GM18868 (cell line): ENCODE measurements at regions not wholly inside any gene's neighbourhood (a gene's known extent, or its start where the extent isn't known, plus 50 kb on each side); places are given as distances from the start of the nearest gene placed in this dataset.
"Not testable (repeated sequence)": the region's sequence is repeated elsewhere in the genome, so short reads cannot be mapped to it uniquely, and the experiment has no call there.

Source experiments
- ATAC-seq: cut with Tn5 transposase; IDR thresholded peaks from one replicate; pipeline ENCODE4 v1.9.1; 2021; ENCODE audit warnings: mild to moderate bottlenecking, moderate library complexity; ENCODE audit not compliant: unreplicated experiment

- no peak for ATAC-seq
Observed at GRCh38 chrY:7814361-7814760, 902.8 kb upstream of the AMELY start.

- no peak for ATAC-seq
Observed at GRCh38 chrY:7810359-7810758, 898.8 kb upstream of the AMELY start.

- ATAC-seq, result no peak
Observed at GRCh38 chrY:7807516-7807870, 895.9 kb upstream of the AMELY start.

GRCh38 chrY:7806592-7807515, 895.3 kb upstream of the AMELY start:
- no peak for ATAC-seq

GRCh38 chrY:7805624-7806023, 894.1 kb upstream of the AMELY start:
- no peak for ATAC-seq

- ATAC-seq, result no peak
Observed at GRCh38 chrY:7803737-7804136, 892.2 kb upstream of the AMELY start.

- no peak for ATAC-seq
Observed at GRCh38 chrY:7796128-7796527, 884.6 kb upstream of the AMELY start.

GRCh38 chrY:7794441-7794840, 882.9 kb upstream of the AMELY start:
- ATAC-seq, result peak; percentile 91

- ATAC-seq, result peak; percentile 32
Observed at GRCh38 chrY:7793989-7794388, 882.4 kb upstream of the AMELY start.

GRCh38 chrY:7792431-7792830, 880.9 kb upstream of the AMELY start:
- ATAC-seq, result no peak

GRCh38 chrY:7781501-7781900, 869.9 kb upstream of the AMELY start:
- ATAC-seq, result no peak

- not testable (repeated sequence) for ATAC-seq
Observed at GRCh38 chrY:7775436-7775835, 863.9 kb upstream of the AMELY start.

GRCh38 chrY:7771771-7772170, 860.2 kb upstream of the AMELY start:
- no peak for ATAC-seq

- no peak for ATAC-seq
Observed at GRCh38 chrY:7769790-7770375, 858.3 kb upstream of the AMELY start.

GRCh38 chrY:7768901-7769300, 857.3 kb upstream of the AMELY start:
- ATAC-seq, result no peak

- ATAC-seq, result no peak
Observed at GRCh38 chrY:7753711-7754110, 842.2 kb upstream of the AMELY start.

- ATAC-seq, result no peak
Observed at GRCh38 chrY:7746781-7747180, 835.2 kb upstream of the AMELY start.

GRCh38 chrY:7745581-7745901, 834.0 kb upstream of the AMELY start:
- ATAC-seq, result no peak

- ATAC-seq, result no peak
Observed at GRCh38 chrY:7744691-7745580, 833.4 kb upstream of the AMELY start.

GRCh38 chrY:7736847-7737365, 825.4 kb upstream of the AMELY start:
- ATAC-seq, result no peak

- no peak for ATAC-seq
Observed at GRCh38 chrY:7731651-7732050, 820.1 kb upstream of the AMELY start.
